Natural killer cell (primary cell): ENCODE measurements at regions not wholly inside any gene's neighbourhood (a gene's known extent, or its start where the extent isn't known, plus 50 kb on each side); places are given as distances from the start of the nearest gene placed in this dataset.

Experiments used
- ATAC-seq, 3 donors: fragments of 150-1000 bp in 2 of 3; fragments of 200-7000 bp in 1 of 3; cut with Tn5 transposase; 1 replicate in 1 of 3; 2 replicates in 2 of 3; pipeline ENCODE4 v1.10.0; 2021; ENCODE audit warnings: mild to moderate bottlenecking in 2 of 3, moderate library complexity in 2 of 3
- DNase-seq, 2 donors: peaks; one replicate each; pipeline versions ENCODE4 v3.0.0 to v3.0.0-alpha.2; 2013 to 2021; ENCODE audit warnings: mixed read lengths in 1 of 2
- H3K27ac ChIP-seq: one replicate; pipeline ENCODE4 v1.5.1; 2013; ENCODE audit warnings: mild to moderate bottlenecking, low read length
- H3K27me3 ChIP-seq: one replicate; pipeline ENCODE4 v1.6.1; 2013; ENCODE audit warnings: low read length; ENCODE audit not compliant: control insufficient read depth, insufficient read depth
- H3K36me3 ChIP-seq: one replicate; pipeline ENCODE4 v1.6.1; 2013; ENCODE audit warnings: low read length; ENCODE audit not compliant: control insufficient read depth, insufficient read depth
- H3K4me1 ChIP-seq: one replicate; pipeline ENCODE4 v1.6.1; 2013; ENCODE audit warnings: low read length; ENCODE audit not compliant: control insufficient read depth, insufficient read depth
- H3K4me3 ChIP-seq: one replicate; pipeline ENCODE4 v1.5.1; 2013; ENCODE audit warnings: low read length
- H3K9me3 ChIP-seq: one replicate; pipeline ENCODE4 v1.6.1; 2013; ENCODE audit warnings: low read length; ENCODE audit not compliant: control insufficient read depth, insufficient read depth
- H3K27ac Mint-ChIP-seq, 2 donors: one replicate each; pipeline ENCODE4 v1.8.0; 2022; ENCODE audit warnings: mild to moderate bottlenecking in 2 of 2, mixed read lengths in 2 of 2, moderate library complexity in 1 of 2
- H3K27me3 Mint-ChIP-seq, 2 donors: one replicate each; pipeline ENCODE4 v1.8.0; 2022; ENCODE audit warnings: low read depth in 2 of 2, mixed read lengths in 2 of 2
- H3K36me3 Mint-ChIP-seq: one replicate; pipeline ENCODE4 v1.8.0; 2022; ENCODE audit warnings: mixed read lengths
- H3K4me1 Mint-ChIP-seq, 2 donors: one replicate each; pipeline ENCODE4 v1.8.0; 2022; ENCODE audit warnings: mixed read lengths in 2 of 2
- H3K4me3 Mint-ChIP-seq: one replicate; pipeline ENCODE4 v1.8.0; 2022; ENCODE audit warnings: mild to moderate bottlenecking, moderate library complexity, mixed read lengths
- H3K9me3 Mint-ChIP-seq, 2 donors: one replicate each; pipeline ENCODE4 v1.8.0; 2022; ENCODE audit warnings: mixed read lengths in 2 of 2
- CTCF ChIP-seq: fragments of 200-600 bp; IDR thresholded peaks from one replicate; pipeline ENCODE4 v1.8.0; 2022; ENCODE audit warnings: antibody characterized with exemption
- WGBS: methylation state at CpG from one replicate; pipeline ENCODE4 v1.1.7; 2013; ENCODE audit warnings: missing lambda C conversion rate; ENCODE audit not compliant: insufficient coverage; 5-methylcytosine and 5-hydroxymethylcytosine counted together
- intact Hi-C: fragments of 100-400 bp; cut with micrococcal nuclease; formaldehyde crosslinking; loops from one replicate; pipeline ENCODE4 v1.14.2; 2022

- Histone ChIP-seq H3K27me3 (no peaks in the 10 kb centered on the region), H3K36me3 (no peaks in the 10 kb centered on the region), H3K4me3 (no peak overlapping the region), H3K9me3 (no peaks in the 10 kb centered on the region), H3K4me1 (no peaks in the 10 kb centered on the region), H3K27ac (no peak overlapping the region)
- no peaks in the 10 kb centered on the region for H3K36me3 Mint-ChIP-seq
- ATAC-seq = no peak
- H3K27me3 Mint-ChIP-seq = no peaks in the 10 kb centered on the region
- intact Hi-C loops = no loop called here
- peaks cover 11% of the 10 kb centered on the region in 2 donors for H3K9me3 Mint-ChIP-seq
- no peak overlapping the region for H3K4me3 Mint-ChIP-seq
- no peaks in the 10 kb centered on the region for H3K4me1 Mint-ChIP-seq
- 18% methylated on average over 1 of the region's 2 CpGs for WGBS
- H3K27ac Mint-ChIP-seq = no peak overlapping the region
- no peak for TF ChIP-seq CTCF
- no peak for DNase-seq
These were observed 370.5 kb downstream of the ACTR3B start for GRCh38 chr7:153130052-153130451.

GRCh38 chr7:153151766-153152165, 392.2 kb downstream of the ACTR3B start:
- H3K4me1 Mint-ChIP-seq = no peaks in the 10 kb centered on the region
- Histone ChIP-seq H3K27me3 (no peaks in the 10 kb centered on the region), H3K9me3 (peaks cover 9% of the 10 kb centered on the region), H3K36me3 (no peaks in the 10 kb centered on the region), H3K4me1 (no peaks in the 10 kb centered on the region), H3K4me3 (no peak overlapping the region), H3K27ac (no peak overlapping the region)
- H3K27ac Mint-ChIP-seq = no peak overlapping the region
- 83% methylated on average over 8 of the region's 8 CpGs for WGBS
- no peak for TF ChIP-seq CTCF
- ATAC-seq = no peak
- no peak overlapping the region for H3K4me3 Mint-ChIP-seq
- no peaks in the 10 kb centered on the region for H3K36me3 Mint-ChIP-seq
- intact Hi-C loops = no loop called here
- H3K9me3 Mint-ChIP-seq = peaks cover 4 to 9% of the 10 kb centered on the region in 2 donors
- no peaks in the 10 kb centered on the region for H3K27me3 Mint-ChIP-seq
- DNase-seq = no peak

GRCh38 chr7:153152801-153153422, 393.4 kb downstream of the ACTR3B start:
- H3K27me3 Mint-ChIP-seq = no peaks in the 10 kb centered on the region
- H3K4me3 Mint-ChIP-seq = no peak overlapping the region
- no peak for ATAC-seq
- TF ChIP-seq CTCF = no peak
- DNase-seq = no peak
- H3K4me1 Mint-ChIP-seq = no peaks in the 10 kb centered on the region
- no peak overlapping the region for H3K4me3 ChIP-seq
- H3K9me3 ChIP-seq = peaks cover 7% of the 10 kb centered on the region
- intact Hi-C loops = no loop called here
- H3K27ac ChIP-seq = no peak overlapping the region
- no peak overlapping the region for H3K27ac Mint-ChIP-seq
- no peaks in the 10 kb centered on the region for H3K4me1 ChIP-seq
- H3K27me3 ChIP-seq = no peaks in the 10 kb centered on the region
- no peaks in the 10 kb centered on the region for H3K36me3 ChIP-seq
- 57% methylated on average over 8 of the region's 8 CpGs for WGBS
- H3K36me3 Mint-ChIP-seq = no peaks in the 10 kb centered on the region
- H3K9me3 Mint-ChIP-seq = peaks cover 4 to 9% of the 10 kb centered on the region in 2 donors

GRCh38 chr7:153158149-153158548, 398.6 kb downstream of the ACTR3B start:
- no peak for DNase-seq
- no peak overlapping the region for H3K4me3 Mint-ChIP-seq

More at GRCh38 chr7:153158149-153158548, 398.6 kb downstream of the ACTR3B start:
- H3K4me1 ChIP-seq = no peaks in the 10 kb centered on the region
- ATAC-seq = no peak
- no peak overlapping the region for H3K4me3 ChIP-seq
- intact Hi-C loops = no loop called here
- TF ChIP-seq CTCF = no peak
- Mint-ChIP-seq H3K9me3 (peaks cover 6 to 15% of the 10 kb centered on the region in 2 donors), H3K27me3 (no peaks in the 10 kb centered on the region), H3K36me3 (no peaks in the 10 kb centered on the region), H3K4me1 (no peaks in the 10 kb centered on the region), H3K27ac (no peak overlapping the region)
- H3K27me3 ChIP-seq = no peaks in the 10 kb centered on the region
- WGBS = 20% methylated on average over 3 of the region's 3 CpGs
- peaks cover 12% of the 10 kb centered on the region for H3K9me3 ChIP-seq
- no peaks in the 10 kb centered on the region for H3K36me3 ChIP-seq
- H3K27ac ChIP-seq = no peak overlapping the region
